GM19467 (cell line): ENCODE measurements at regions not wholly inside any gene's neighbourhood (a gene's known extent, or its start where the extent isn't known, plus 50 kb on each side); places are given as distances from the start of the nearest gene placed in this dataset.

Source experiments
- ATAC-seq: cut with Tn5 transposase; IDR thresholded peaks from one replicate; pipeline ENCODE4 v1.9.1; 2021; ENCODE audit warnings: mild to moderate bottlenecking, moderate library complexity; ENCODE audit not compliant: unreplicated experiment

DNA sequence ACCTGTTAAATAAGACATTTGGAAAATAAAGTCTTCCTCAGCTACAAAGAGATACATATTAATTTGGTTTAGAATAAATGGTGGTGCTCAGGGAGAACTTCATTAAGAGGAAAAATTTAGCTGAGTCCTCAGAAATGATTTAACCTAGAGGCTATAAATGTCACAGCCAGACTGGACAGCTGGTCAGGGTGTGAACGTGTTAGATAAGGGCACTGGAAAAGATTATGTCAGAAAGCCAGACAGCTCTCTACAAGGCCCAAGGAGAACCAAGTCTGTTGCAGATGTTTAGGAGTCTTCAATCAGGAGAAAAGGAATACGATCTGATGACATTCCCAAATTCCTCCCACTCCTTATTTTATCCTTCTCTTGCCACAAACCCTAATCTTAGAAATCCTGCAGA is 265.2 kb downstream of the MAT2B start:
- no peak for ATAC-seq

DNA sequence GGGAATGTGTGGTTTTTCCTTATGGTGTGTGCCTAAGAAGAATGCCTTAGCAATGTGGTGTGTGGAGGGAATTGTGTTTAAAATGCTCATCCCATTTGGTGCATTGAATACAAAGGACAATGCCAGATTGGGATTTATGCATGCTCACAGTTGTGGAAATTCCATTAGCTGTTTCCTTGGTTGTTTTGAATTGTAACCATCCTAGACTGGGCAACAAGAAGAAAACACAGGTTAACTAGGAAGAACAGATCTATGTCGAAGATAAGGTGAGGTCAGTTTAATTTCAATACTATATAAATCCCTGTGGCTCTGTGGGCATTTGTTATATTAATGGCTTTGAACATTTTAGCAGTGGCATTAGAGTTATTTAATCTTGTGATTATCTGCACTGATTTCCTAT is 266.8 kb downstream of the MAT2B start:
- no peak for ATAC-seq

- no peak for ATAC-seq
Measured at GRCh38 chr5:163772644-163773043, 267.2 kb downstream of the MAT2B start.

DNA sequence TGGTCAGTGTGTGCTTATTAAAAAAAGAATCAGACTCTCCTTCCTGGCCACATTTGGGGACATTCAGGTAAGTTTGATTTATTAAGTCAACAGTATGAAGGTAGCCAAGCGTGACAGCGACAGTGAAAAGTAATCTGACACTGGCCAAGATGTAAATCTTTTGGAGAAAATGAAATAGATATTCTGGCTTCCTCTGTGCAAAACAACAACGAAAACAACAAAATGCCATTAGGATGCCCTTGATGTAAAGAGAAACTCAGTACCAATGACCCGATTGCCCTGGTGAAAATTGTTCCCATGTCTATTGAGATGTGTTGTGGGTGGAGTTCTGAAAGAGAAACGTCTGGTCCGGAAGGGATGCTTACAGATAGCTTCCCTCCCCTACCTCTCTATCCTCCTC is 267.8 kb downstream of the MAT2B start:
- no peak for ATAC-seq

GRCh38 chr5:163789870-163790269 is 284.5 kb downstream of the MAT2B start:
- no peak for ATAC-seq

GRCh38 chr5:163790497-163790896 is 285.1 kb downstream of the MAT2B start:
- no peak for ATAC-seq

DNA sequence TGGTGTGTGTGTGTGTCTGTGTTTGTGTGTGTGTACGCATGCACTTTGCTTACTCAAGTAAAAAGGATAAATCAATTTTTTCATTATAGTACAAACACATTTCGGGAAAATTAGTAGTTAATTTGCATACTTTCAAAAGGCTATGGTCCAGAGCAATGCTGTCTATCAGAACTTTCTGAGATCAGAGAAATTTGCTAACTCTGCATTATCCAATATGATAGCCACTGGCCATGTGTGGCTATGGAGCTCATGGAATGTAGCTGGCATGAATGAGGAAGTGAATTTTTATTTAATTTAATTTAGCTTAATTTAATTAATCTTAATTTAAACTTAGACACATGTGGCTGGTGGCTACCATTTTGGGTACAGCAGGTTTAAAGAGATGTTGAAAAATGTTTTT is 289.6 kb downstream of the MAT2B start:
- no peak for ATAC-seq

DNA sequence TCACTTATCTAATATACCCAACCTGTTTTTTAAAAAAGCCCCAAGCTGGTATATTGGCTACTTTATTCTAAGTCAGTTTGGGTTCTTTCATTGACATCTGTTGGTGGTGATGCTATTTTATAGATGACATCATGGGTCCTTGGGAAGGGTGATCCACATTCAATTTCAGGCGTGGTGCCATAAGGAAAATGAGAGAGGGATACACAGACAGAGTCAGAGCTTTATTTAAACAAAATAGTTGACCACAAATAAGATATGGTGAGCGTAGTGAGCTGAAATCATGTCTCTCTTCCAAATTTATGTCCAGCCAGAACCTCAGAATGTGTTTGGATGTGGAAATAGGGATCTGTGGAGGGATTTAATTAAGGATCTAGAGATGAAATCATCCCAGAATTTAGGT is 302.4 kb downstream of the MAT2B start:
- ATAC-seq, result no peak

- no peak for ATAC-seq
Measured at GRCh38 chr5:163809473-163809872, 304.1 kb downstream of the MAT2B start.

DNA sequence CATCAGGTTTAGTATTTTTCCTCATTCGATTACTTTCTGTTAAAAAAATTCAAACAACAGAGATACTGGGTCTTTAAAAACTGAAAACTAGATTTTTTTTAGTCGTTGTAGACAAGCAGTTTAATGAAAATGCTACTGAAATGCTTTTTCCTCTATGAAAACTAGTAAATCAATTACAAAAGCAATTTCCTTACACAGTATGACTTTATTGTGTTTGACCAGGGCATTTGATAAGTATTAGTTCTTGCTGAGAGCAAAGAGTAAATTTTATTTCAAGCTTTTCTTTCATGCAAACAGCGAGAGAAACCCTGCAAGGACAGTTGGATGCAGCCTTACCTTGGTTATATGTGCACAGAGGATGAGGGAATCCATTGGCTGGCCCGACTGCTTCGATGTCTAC is 308.5 kb downstream of the MAT2B start:
- ATAC-seq, result no peak

DNA sequence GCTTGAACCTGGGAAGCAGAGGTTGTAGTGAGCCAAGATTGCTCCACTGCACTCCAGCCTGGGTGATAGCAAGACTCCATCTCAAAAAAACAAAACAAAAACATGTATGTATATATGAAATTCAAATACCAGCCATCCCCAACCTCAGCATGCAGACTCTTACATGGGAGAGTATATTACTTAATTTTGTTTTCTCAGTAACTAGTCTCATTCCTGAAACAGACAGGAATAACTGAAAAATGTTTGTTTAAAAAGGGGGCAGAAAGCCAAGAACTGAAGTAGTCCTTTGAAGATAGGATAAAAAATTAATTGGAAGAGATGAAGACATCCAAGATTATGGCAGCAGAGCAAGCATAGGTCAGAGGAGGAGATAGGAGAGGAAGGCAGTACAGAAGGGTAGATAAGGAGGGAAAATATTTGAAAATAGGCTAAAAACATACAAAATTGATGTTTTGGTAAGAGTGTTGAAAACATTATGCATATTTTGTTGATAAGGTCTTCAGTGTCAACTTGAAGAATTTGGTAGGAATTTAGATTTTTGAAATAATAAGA is 309.9 kb downstream of the MAT2B start:
- no peak for ATAC-seq

DNA sequence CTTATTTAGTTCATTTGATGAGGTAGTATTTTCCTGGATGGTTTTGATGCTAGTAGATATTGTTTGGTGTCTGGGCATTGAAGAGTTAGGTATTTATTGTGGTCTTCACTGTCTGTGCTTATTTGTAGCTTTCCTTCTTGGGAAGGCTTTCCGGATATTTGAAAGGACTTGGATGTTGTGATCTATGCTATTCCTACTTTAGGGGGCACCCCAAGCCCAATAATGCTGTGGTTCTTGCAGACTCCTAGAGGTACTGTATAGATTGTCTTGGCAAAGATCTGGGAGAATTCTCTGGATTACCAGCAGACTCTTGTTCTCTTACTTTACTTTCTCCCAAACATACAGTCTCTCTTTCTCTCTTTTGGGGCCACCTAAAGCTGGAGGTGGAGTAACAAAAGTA is 315.7 kb downstream of the MAT2B start:
- no peak for ATAC-seq

- no peak for ATAC-seq
Measured at GRCh38 chr5:163822548-163822947, 317.1 kb downstream of the MAT2B start.

- ATAC-seq, result no peak
Measured at GRCh38 chr5:163825661-163826060, 320.2 kb downstream of the MAT2B start.

DNA sequence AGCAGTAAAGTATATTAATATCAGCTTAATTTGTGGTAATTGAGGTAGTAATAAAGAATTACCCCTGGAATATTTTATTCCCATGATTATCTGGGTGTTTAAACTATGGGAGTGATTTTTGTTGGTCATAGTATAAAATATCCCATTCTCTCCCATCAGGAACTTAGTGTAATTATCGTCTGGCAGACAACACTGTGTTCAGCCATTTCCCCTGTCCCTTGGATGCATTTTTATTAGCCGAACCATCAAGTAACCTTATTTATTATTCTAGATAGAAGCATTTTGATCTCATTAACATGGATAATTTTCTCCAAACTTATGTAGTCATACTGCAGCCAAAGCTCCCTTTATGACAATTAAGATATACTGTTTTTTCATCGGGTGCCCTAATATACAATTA is 320.8 kb downstream of the MAT2B start:
- ATAC-seq, result no peak

- ATAC-seq, result no peak
Measured at GRCh38 chr5:163832155-163832554, 326.7 kb downstream of the MAT2B start.

DNA sequence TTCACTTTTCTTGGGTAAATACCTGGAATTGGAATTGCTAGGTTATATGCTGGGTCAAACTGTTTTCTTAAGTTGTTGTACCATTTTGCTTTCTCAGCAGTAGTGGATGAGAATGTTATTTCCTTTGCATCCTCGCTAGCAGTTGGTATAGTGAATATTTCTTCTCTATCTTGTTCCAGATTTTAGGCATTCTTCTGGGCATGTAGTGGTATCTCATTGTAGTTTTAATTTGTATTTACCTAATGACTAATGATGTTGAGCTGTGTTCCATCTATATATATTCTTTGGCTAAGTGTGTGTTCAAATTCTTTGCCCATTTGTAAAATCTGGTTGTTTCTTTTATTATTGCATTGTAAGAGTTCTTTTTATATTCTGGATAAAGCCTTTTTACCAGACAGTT is 333.3 kb downstream of the MAT2B start:
- no peak for ATAC-seq

- no peak for ATAC-seq
Measured at GRCh38 chr5:163846512-163846911, 341.1 kb downstream of the MAT2B start.

DNA sequence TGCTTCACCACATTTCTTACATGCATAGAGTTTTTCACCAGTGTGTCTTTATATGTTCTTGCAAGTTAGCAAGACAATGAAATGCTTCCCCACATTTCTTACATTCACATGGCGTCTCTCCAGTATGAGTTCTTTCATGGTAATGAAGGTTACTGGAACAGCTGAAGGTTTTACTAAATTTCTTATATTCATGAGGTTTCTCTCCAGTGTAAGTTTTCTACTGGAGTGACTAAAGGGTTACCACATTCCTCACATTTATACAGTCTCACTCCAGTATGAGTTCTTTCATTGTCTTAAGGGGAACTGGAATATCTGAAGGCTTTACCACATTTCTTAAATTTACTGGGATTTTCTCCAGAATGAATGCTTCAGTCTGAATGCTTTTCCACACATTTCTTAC is 350.3 kb downstream of the MAT2B start:
- ATAC-seq, result no peak

DNA sequence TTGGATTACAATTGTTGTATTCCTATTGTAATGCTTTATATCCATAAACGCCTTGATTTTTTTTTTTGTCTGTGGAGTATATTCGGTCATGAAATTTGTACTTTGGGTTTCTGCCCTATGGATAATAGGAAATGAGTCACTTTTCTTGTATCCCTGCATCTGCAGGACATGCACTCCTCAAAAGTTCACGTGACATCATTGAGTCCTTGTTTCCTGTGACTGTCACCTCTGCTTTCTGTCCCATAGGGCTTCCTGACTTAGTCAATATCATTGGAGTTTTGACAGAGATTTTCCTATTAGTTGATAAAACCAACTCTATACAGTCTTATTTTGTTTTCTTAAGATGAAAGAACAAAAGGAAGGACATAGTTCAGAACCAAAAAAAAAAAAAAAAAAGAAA is 356.3 kb downstream of the MAT2B start:
- ATAC-seq, result no peak

- ATAC-seq, result no peak
Measured at GRCh38 chr5:163867324-163867723, 361.9 kb downstream of the MAT2B start.

DNA sequence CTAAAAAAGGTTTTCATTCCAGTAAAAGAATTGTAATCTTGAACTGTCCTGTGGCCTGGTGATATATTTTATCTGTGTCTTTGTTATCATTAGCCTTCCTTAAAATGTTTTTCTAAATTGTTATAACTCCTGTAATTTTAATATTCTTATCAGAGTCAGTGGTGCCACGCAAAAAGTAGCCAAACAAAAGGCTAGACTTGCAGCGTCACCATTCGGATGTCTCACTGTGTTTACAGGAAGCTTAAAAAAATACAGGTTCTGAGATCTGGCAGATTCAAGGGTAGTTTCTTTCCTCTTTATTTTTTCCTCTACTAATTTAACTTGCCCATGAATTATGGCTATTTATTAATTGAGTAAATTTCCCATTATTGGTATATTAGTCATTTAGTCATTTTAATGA is 362.3 kb downstream of the MAT2B start:
- ATAC-seq, result no peak

DNA sequence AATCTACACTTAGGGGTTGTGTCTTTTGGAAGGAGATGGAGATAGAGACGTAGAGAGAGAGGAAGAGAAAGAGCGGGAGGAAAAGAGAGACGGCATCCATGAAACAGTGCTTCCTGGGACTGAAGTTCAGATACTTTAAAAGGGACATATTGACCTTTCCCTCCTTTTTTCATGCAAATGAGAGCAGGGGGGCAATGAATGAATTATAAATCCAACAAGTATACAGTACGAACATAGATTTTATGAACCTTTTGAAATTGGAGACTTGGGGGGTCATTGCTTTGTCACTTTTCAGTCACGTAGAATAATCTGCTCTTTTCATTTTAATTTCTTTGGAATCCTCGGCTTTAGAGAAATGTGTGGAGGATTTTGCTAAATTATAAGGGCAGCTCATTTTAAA is 364.2 kb downstream of the MAT2B start:
- ATAC-seq, result no peak

DNA sequence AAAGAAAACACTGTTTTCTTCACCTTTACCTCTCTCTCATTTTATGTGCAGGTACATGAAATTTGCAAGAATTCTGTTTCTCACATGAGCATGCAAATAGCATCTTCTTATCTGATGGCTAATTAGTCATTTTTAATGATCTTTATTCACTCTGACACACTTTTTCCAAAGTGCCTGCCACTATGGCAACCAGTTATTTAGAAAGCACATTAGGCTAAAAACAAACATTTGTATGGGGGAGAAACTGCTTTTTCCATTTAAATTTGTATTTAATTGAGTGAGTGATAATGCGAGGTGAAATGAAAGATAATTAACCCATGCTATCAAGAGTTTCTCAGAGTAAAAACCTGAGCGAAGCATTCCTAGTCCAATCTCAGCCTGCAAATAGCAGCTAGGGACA is 365.0 kb downstream of the MAT2B start:
- ATAC-seq, result no peak
